ENCODE measurements at regions not wholly inside any gene's neighbourhood (a gene's known extent, or its start where the extent isn't known, plus 50 kb on each side); places are given as distances from the start of the nearest gene placed in this dataset.
A peak's percentile ranks its signal among the peaks of the same experiment; 100 is the strongest.

GRCh38 chr12:78684419-78684818 lies 180.2 kb upstream of the SYT1 start:
- no peak overlapping the region for H3K4me3 Mint-ChIP-seq
- DNase-seq (no peak), ATAC-seq (ENCODE audit: low read depth in 2 of 2) (no peak)
- no peaks in the 10 kb centered on the region for H3K9me3 Mint-ChIP-seq
- no peaks in the 10 kb centered on the region for H3K36me3 Mint-ChIP-seq
- H3K27ac Mint-ChIP-seq = no peak overlapping the region
- no peaks in the 10 kb centered on the region for H3K4me1 Mint-ChIP-seq
- H3K27me3 Mint-ChIP-seq = no peaks in the 10 kb centered on the region

GRCh38 chr12:78695749-78696148 lies 168.8 kb upstream of the SYT1 start:
- DNase-seq (no peak), ATAC-seq (ENCODE audit: low read depth in 2 of 2) (no peak)
- no peak overlapping the region for H3K27ac Mint-ChIP-seq
- H3K4me3 Mint-ChIP-seq = no peak overlapping the region
- no peaks in the 10 kb centered on the region for H3K27me3 Mint-ChIP-seq
- peaks cover 0 to 6% (median 0%) of the 10 kb centered on the region in 7 donors for H3K9me3 Mint-ChIP-seq
- H3K4me1 Mint-ChIP-seq = no peaks in the 10 kb centered on the region
- no peaks in the 10 kb centered on the region for H3K36me3 Mint-ChIP-seq

DNA sequence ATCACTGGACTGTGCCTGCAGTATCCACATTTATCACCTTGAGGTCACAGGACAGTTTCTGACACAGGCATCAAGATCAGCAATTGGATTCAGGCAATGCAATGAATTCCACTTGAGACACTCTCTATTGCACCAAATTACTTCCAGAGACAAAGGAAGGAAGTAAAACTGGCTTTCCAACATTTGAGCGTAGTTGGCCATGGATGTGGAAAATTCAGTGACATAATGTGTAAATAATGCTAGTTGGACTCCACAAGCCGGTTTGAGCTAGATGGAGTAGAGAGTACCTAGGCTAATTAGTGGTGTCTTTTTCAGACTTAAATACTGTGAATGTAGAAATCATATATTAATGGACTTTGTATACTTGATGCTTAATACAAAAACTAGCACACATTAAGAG lies 168.3 kb upstream of the SYT1 start:
- Mint-ChIP-seq H3K27me3 (no peaks in the 10 kb centered on the region), H3K27ac (no peak overlapping the region), H3K4me3 (no peak overlapping the region), H3K36me3 (no peaks in the 10 kb centered on the region), H3K9me3 (peaks cover 0 to 6% (median 0%) of the 10 kb centered on the region in 7 donors), H3K4me1 (no peaks in the 10 kb centered on the region)
- DNase-seq (no peak), ATAC-seq (ENCODE audit: low read depth in 2 of 2) (no peak)

DNA sequence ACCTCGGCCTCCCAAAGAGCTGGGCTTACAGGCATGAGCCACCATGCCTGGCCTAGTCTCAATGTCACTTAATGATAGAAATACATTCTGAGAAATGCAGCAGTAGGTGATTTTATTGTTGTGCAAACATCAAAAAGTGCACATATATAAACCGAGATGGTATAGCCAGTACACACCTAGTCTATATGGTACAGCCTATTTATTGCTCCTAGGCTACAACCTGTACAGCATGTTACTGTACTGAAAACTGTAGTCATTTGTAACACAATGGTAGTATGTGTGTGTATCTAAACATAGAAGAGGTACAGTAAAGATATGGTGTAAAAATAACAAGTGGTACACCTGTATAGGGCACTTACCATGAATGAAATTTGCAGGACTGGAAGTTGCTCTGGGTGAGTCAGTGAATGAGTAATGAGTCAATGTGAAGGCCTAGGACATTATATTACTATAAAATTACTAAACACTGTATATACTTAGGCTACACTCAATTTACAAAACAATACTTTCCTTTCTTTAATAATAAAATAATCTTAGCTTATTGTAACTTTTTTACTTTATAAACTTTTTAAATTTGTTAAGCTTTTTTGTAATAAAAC lies 166.7 kb upstream of the SYT1 start:
- Mint-ChIP-seq H3K36me3 (no peaks in the 10 kb centered on the region), H3K27me3 (no peaks in the 10 kb centered on the region), H3K9me3 (peaks cover 0 to 6% (median 0%) of the 10 kb centered on the region in 7 donors), H3K4me3 (no peak overlapping the region), H3K4me1 (no peaks in the 10 kb centered on the region), H3K27ac (peak overlapping the region in 1 of 6 donors; percentile 20)
- ATAC-seq (ENCODE audit: low read depth in 2 of 2) (no peak), DNase-seq (no peak)

- ATAC-seq (ENCODE audit: low read depth in 2 of 2) = no peak
- DNase-seq = no peak
- H3K4me3 Mint-ChIP-seq = no peak overlapping the region
- H3K4me1 Mint-ChIP-seq = no peaks in the 10 kb centered on the region
- H3K27me3 Mint-ChIP-seq = no peaks in the 10 kb centered on the region
- no peak overlapping the region for H3K27ac Mint-ChIP-seq
- peaks cover 0 to 6% (median 0%) of the 10 kb centered on the region in 7 donors for H3K9me3 Mint-ChIP-seq
- no peaks in the 10 kb centered on the region for H3K36me3 Mint-ChIP-seq
Measured at GRCh38 chr12:78698747-78699146, 165.8 kb upstream of the SYT1 start.

DNA sequence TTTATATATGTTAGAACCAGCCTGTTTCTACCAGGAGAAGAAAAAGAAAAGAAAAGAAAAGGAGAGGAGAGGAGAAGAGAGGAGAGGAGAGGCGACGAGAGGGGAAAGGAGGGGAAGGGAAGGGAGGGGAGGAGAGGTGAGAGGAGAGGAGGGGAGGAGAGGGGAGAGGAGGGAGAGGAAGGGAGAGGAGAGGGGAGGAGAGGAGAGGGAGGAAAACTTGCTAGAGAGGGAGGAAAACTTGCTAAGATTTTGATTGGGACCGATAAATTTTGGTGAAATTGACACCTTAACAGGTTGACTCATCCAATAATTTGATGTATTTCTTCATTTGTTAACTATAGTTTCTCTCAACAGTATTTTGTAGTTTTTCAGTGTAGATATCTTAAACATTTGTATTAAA lies 164.0 kb upstream of the SYT1 start:
- Mint-ChIP-seq H3K9me3 (peaks cover 0 to 2% (median 0%) of the 10 kb centered on the region in 7 donors), H3K4me3 (no peak overlapping the region), H3K4me1 (no peaks in the 10 kb centered on the region), H3K27me3 (no peaks in the 10 kb centered on the region), H3K27ac (no peak overlapping the region), H3K36me3 (no peaks in the 10 kb centered on the region)
- ATAC-seq (ENCODE audit: low read depth in 2 of 2) = no peak
- no peak for DNase-seq

GRCh38 chr12:78703820-78704525 lies 160.6 kb upstream of the SYT1 start:
- H3K36me3 Mint-ChIP-seq = no peaks in the 10 kb centered on the region
- no peak overlapping the region for H3K27ac Mint-ChIP-seq
- no peaks in the 10 kb centered on the region for H3K9me3 Mint-ChIP-seq
- DNase-seq = no peak
- H3K27me3 Mint-ChIP-seq = no peaks in the 10 kb centered on the region
- H3K4me3 Mint-ChIP-seq = no peak overlapping the region
- no peaks in the 10 kb centered on the region for H3K4me1 Mint-ChIP-seq
- no peak for ATAC-seq (ENCODE audit: low read depth in 2 of 2)

GRCh38 chr12:78711954-78712353 lies 152.6 kb upstream of the SYT1 start:
- no peaks in the 10 kb centered on the region for H3K4me1 Mint-ChIP-seq
- H3K4me3 Mint-ChIP-seq = no peak overlapping the region
- H3K36me3 Mint-ChIP-seq = no peaks in the 10 kb centered on the region
- no peaks in the 10 kb centered on the region for H3K27me3 Mint-ChIP-seq
- H3K27ac Mint-ChIP-seq = no peak overlapping the region
- H3K9me3 Mint-ChIP-seq = no peaks in the 10 kb centered on the region
- ATAC-seq (ENCODE audit: low read depth in 2 of 2) (no peak), DNase-seq (no peak)

GRCh38 chr12:78712834-78713481 lies 151.6 kb upstream of the SYT1 start:
- no peaks in the 10 kb centered on the region for H3K9me3 Mint-ChIP-seq
- no peaks in the 10 kb centered on the region for H3K4me1 Mint-ChIP-seq
- H3K27ac Mint-ChIP-seq = no peak overlapping the region
- no peaks in the 10 kb centered on the region for H3K36me3 Mint-ChIP-seq
- DNase-seq = no peak
- no peaks in the 10 kb centered on the region for H3K27me3 Mint-ChIP-seq
- no peak for ATAC-seq (ENCODE audit: low read depth in 2 of 2)
- no peak overlapping the region for H3K4me3 Mint-ChIP-seq

DNA sequence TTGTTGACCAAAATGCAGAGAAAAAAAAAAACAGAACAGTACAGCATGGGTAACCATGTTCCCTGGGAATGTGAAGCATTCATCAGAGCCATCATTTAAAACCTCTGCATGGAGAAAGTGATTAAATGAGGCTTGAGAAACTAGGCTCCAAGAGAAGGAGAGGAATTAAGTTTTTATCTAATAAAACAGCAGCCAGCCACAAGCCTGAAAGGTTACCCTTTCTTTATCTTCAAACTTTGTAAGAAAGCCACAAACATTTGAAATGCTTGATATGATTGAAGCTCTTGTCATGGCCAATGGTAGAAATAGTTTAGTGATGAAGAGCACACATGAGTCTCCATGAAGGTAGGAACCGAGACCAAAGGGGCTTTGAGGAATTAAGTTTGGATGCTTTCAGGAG lies 144.9 kb upstream of the SYT1 start:
- H3K36me3 Mint-ChIP-seq = no peaks in the 10 kb centered on the region
- no peaks in the 10 kb centered on the region for H3K27me3 Mint-ChIP-seq
- no peak overlapping the region for H3K4me3 Mint-ChIP-seq
- no peaks in the 10 kb centered on the region for H3K4me1 Mint-ChIP-seq
- H3K27ac Mint-ChIP-seq = no peak overlapping the region
- no peaks in the 10 kb centered on the region for H3K9me3 Mint-ChIP-seq
- ATAC-seq (ENCODE audit: low read depth in 2 of 2) = no peak
- no peak for DNase-seq

DNA sequence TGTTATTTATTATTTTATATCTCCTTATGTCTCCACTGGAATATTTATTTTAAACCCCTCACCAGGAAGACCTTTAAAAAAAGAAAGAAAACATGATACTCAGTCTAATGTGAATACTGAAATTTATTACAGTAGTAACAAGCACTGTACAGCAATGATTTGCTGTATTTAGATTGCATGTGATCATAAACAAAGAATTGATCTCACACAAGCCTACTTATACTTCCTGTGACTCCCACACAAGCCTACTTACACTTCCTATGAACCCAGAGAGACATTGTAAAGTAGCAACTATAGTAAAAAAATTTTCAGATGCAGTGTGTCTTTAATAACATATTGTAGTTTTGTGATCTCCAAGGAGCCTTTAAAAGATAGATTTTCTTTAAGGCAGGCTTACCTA lies 142.7 kb upstream of the SYT1 start:
- ATAC-seq (ENCODE audit: low read depth in 2 of 2) = no peak
- H3K4me3 Mint-ChIP-seq = no peak overlapping the region
- H3K27me3 Mint-ChIP-seq = no peaks in the 10 kb centered on the region
- no peaks in the 10 kb centered on the region for H3K9me3 Mint-ChIP-seq
- no peak overlapping the region for H3K27ac Mint-ChIP-seq
- H3K36me3 Mint-ChIP-seq = no peaks in the 10 kb centered on the region
- no peak for DNase-seq
- H3K4me1 Mint-ChIP-seq = no peaks in the 10 kb centered on the region

DNA sequence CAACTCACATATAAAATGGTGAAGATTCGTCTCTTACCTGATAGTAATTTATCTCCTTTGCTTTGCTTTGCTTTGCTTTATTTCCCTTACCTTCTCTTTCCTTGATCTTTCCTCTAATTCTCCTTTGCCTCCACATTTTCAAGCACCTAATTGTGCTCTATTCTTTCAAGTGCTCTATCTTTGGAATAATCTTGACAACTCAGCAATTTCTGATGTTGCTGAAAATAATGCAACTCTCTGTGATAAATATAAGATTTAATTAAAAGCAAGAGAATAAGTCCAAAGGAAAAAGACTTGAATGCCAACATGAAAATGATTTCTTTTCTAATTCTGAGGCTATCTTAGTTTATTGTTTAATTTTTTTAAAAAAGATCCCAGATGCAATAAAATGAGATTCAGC lies 139.5 kb upstream of the SYT1 start:
- Mint-ChIP-seq H3K9me3 (no peaks in the 10 kb centered on the region), H3K36me3 (no peaks in the 10 kb centered on the region), H3K27ac (no peak overlapping the region), H3K27me3 (no peaks in the 10 kb centered on the region), H3K4me1 (no peaks in the 10 kb centered on the region), H3K4me3 (no peak overlapping the region)
- DNase-seq = no peak
- ATAC-seq (ENCODE audit: low read depth in 2 of 2) = no peak

- DNase-seq = no peak
- H3K9me3 Mint-ChIP-seq = no peaks in the 10 kb centered on the region
- no peak overlapping the region for H3K27ac Mint-ChIP-seq
- no peak for ATAC-seq (ENCODE audit: low read depth in 2 of 2)
- no peaks in the 10 kb centered on the region for H3K4me1 Mint-ChIP-seq
- no peak overlapping the region for H3K4me3 Mint-ChIP-seq
- H3K36me3 Mint-ChIP-seq = no peaks in the 10 kb centered on the region
- H3K27me3 Mint-ChIP-seq = no peaks in the 10 kb centered on the region
Measured at GRCh38 chr12:78725951-78726580, 138.5 kb upstream of the SYT1 start.

GRCh38 chr12:78726854-78727253 lies 137.7 kb upstream of the SYT1 start:
- Mint-ChIP-seq H3K27ac (no peak overlapping the region), H3K4me1 (no peaks in the 10 kb centered on the region), H3K27me3 (no peaks in the 10 kb centered on the region), H3K4me3 (no peak overlapping the region), H3K9me3 (peaks cover 0 to under 1% (median 0%) of the 10 kb centered on the region in 7 donors), H3K36me3 (no peaks in the 10 kb centered on the region)
- ATAC-seq (ENCODE audit: low read depth in 2 of 2) = no peak
- no peak for DNase-seq

Data from naive B cell (primary cell).